Loucy (cell line): ENCODE measurements at regions not wholly inside any gene's neighbourhood (a gene's known extent, or its start where the extent isn't known, plus 50 kb on each side); places are given as distances from the start of the nearest gene placed in this dataset.

Experiments used
- CTCF ChIP-seq: fragments of 200-600 bp; sonication (generic); conservative IDR thresholded peaks from 2 replicates; pipeline ENCODE4 v1.5.1; 2014; ENCODE audit warnings: mild to moderate bottlenecking, antibody characterized with exemption, low read length
- EZH2phosphoT487 ChIP-seq: fragments of 200-600 bp; IDR thresholded peaks from 2 replicates; pipeline ENCODE4 v1.6.1; 2018; ENCODE audit warnings: antibody characterized with exemption, mild to moderate bottlenecking, moderate library complexity, borderline replicate concordance

- no peak for TF ChIP-seq CTCF
- no peak for TF ChIP-seq EZH2phosphoT487
Measured at GRCh38 chr6:133818320-133818719, 70.6 kb upstream of the TCF21 start.
